HG02981 (cell line): ENCODE measurements at regions not wholly inside any gene's neighbourhood (a gene's known extent, or its start where the extent isn't known, plus 50 kb on each side); places are given as distances from the start of the nearest gene placed in this dataset.
"Not testable (repeated sequence)": the region's sequence is repeated elsewhere in the genome, so short reads cannot be mapped to it uniquely, and the experiment has no call there.

Source experiments
- ATAC-seq: cut with Tn5 transposase; IDR thresholded peaks from one replicate; pipeline ENCODE4 v1.9.1; 2021; ENCODE audit warnings: mild to moderate bottlenecking, moderate library complexity; ENCODE audit not compliant: unreplicated experiment

- ATAC-seq, result no peak
Observed at GRCh38 chr9:1535599-1535998, 479.5 kb upstream of the SMARCA2 start.

GRCh38 chr9:1536522-1537170 is 478.5 kb upstream of the SMARCA2 start:
- peak; percentile 51 for ATAC-seq

DNA sequence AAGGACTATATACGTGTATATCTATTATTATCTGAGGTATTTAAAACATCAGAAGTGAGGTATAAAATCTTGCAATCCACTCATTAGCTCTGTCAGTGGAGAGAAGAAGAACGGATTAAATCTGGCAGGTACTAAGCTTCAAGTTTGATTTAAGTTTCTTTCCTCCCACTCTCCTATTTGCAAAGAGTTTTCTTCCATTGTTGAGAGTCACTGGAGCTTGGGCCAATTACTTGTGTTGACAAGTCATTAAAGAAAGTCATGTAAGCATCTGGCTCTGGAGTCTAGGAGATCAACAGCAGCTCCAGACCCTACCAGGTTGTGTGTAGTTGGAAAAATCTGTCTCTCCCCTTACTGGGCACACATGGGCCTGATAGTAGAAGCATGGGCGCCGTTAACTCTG is 476.8 kb upstream of the SMARCA2 start:
- no peak for ATAC-seq

- no peak for ATAC-seq
Observed at GRCh38 chr9:1539216-1539615, 475.9 kb upstream of the SMARCA2 start.

DNA sequence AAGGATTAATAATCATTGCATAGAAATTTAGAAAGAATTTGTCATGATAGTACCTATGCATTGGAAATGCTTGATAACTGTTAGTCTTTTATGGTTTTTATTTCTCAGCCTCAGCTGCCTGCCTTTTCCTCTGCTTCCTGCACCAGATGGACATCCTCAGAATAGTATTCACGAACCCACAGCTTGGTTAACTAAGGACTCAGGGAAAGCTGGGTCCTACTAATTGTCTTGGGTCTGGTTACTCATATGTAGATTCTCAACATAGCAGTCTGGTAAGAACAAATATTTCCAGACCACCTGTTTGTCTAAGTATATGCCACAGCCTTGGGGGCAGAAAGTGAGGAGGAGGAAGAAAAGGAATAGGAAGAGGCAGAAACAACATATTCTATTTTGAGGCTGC is 464.5 kb upstream of the SMARCA2 start:
- ATAC-seq, result no peak

DNA sequence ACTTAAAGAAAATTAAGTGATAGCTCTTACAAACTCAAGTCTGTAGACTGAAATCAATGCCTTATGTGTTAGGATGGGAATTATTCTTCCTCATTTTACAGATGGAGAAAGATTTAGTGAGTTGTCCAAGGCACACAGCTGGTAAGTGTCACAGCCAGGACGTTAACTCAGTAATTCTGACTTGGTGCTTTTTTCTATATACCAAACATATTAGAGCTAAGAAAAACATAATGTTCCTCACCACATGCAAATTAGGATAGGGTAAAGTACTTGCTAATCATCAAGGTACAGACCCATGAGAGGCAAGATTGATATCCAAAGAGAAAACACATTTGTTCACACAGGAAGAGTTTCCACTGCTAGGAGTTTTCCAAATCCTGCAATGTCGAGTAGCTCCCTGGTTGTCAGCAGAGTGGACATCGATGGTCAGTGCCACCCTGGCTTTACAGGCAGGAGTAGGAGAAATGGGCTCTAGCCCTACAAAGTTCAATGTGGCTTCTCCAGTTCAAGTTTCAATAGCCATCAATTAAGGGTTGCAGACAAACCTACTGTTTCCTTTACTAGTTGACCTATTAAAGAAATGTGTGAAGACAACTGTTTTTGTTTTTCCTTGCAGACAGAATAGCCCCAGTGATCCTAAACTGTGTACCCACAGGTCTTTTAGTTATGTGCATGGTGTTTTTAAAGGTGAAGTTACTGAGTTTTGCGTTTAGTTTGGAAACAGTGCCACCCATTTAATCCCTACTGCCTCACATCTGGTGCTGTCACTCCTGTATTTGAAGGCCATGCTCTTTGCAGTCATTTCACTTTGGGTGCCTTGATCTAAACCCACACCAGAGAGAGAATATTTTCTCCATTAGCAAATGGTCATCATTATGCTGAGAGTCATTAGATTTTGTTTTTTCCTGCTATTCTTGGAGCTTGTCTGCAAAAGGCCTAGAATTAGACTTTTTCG is 460.8 kb upstream of the SMARCA2 start:
- ATAC-seq, result peak; percentile 68

DNA sequence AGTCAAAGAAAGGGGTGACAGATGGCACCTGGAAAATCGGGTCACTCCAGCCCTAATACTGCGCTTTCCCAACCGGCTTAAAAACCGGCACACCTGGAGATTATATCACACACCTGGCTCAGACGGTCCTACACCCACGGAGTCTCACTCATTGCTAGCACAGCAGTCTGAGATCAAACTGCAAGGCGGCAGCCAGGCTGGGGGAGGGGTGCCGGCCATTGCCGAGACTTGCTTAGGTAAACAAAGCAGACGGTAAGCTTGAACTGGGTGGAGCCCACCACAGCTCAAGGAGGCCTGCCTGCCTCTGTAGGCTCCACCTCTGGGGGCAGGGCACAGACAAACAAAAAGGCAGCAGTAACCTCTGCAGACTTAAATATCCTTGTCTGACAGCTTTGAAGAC is 456.5 kb upstream of the SMARCA2 start:
- ATAC-seq, result not testable (repeated sequence)

DNA sequence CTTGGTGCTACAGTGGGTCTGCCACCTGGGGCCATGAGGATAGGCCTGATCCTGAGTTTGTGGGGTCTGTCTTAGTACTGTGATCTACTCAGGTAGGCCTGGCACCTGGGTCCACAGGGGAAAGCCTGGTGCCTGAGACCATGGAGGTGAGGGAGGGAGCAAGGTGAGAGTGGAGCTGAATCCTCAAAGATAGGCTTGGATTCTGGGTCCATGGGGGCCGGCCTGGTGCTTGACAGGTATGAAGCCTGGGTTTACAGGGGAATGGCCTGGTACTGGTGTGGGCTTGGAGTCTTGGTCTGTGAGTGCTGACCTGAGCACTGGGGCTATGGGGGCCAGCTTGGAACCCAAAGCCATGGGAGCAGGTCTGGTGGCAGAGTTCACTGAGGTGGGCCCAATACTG is 439.2 kb upstream of the SMARCA2 start:
- ATAC-seq, result no peak

- ATAC-seq, result peak; percentile 96
Observed at GRCh38 chr9:1580215-1580614, 434.9 kb upstream of the SMARCA2 start.

DNA sequence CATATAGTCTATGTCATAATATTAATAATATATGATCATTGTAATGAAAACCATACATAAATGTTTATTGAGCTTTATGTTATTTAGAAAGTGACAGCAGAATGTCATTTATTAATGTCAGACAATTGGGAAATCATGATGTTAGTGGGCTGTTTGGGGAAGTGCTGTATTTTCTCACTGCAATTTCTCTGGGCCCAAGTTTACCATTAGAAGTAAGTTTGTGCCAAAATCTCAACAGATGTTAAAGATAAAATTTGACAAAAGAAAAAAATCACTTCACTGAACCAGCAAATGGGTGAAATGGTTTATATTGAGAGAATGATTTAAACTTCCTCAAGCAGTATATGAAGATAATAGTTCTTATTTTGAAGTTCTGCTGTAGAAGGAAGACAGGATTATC is 433.2 kb upstream of the SMARCA2 start:
- ATAC-seq, result no peak

- ATAC-seq, result no peak
Observed at GRCh38 chr9:1591310-1591709, 423.8 kb upstream of the SMARCA2 start.

- ATAC-seq, result no peak
Observed at GRCh38 chr9:1598270-1598669, 416.9 kb upstream of the SMARCA2 start.

- no peak for ATAC-seq
Observed at GRCh38 chr9:1599961-1600360, 415.2 kb upstream of the SMARCA2 start.

DNA sequence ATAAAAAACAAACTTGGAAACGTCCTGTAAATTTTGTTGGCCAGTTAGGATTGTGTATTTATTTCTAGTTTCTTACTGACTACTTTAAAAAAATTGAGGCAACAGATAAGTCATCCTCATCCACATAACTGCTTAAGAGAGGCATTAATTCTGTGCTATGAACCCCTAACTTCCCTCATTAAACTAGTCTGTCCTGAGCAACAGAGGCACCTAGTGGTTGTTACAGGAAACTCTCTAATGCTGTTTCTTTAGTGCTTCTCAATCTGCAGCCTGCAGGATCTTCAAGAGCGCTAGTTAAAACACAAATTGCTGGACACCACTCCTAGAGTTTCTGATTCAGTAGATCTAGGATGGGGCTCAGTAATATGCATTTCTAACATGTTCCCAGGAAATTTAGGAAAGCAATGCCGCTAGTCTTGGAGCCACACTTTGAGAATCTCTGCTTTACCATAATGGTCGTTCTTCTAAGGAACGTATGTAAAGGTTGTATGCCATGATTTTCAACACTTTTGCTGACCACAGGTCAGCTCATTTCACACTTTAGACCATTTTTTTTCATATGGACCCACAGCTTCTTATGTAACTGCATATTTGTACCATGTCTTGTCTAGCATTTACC is 410.1 kb upstream of the SMARCA2 start:
- ATAC-seq, result peak; percentile 91

DNA sequence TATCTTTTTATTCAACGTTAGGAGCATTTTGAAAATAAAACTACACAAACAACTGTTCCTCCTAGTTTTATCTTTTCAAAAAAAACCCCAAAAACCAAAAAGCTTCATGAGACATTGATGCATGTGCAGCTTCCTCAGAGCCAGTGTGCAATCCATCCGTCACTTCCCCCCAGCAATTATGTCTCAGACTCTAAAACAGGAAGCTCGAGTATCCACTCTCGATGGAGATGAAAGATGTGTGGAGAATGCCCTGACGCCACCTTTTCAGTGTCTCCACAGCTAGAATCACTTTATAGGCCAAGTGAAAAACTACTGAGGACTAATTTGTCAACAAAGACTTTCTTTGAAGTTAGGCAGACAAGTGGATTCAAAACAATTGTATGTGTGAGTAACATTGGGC is 408.9 kb upstream of the SMARCA2 start:
- ATAC-seq, result no peak

DNA sequence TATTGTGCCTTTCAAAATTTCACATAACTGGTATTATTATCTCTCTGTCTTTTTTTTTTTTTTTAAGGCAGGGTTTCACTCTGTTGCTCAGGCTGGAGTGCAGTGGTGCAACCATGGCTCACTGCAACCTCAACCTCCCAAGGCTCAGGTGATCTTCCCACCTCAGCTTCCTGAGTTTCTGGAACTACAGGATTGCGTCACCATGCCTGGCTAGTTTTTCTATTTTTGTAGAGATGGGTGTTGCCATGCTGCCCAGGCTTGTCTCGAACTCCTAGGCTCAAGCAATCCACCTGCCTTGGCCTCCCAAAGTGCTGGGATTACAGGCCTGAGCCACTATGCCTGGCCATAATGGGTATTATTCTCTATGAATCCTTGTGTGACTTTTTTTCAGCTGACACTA is 402.3 kb upstream of the SMARCA2 start:
- no peak for ATAC-seq

GRCh38 chr9:1617419-1617818 is 397.7 kb upstream of the SMARCA2 start:
- no peak for ATAC-seq

DNA sequence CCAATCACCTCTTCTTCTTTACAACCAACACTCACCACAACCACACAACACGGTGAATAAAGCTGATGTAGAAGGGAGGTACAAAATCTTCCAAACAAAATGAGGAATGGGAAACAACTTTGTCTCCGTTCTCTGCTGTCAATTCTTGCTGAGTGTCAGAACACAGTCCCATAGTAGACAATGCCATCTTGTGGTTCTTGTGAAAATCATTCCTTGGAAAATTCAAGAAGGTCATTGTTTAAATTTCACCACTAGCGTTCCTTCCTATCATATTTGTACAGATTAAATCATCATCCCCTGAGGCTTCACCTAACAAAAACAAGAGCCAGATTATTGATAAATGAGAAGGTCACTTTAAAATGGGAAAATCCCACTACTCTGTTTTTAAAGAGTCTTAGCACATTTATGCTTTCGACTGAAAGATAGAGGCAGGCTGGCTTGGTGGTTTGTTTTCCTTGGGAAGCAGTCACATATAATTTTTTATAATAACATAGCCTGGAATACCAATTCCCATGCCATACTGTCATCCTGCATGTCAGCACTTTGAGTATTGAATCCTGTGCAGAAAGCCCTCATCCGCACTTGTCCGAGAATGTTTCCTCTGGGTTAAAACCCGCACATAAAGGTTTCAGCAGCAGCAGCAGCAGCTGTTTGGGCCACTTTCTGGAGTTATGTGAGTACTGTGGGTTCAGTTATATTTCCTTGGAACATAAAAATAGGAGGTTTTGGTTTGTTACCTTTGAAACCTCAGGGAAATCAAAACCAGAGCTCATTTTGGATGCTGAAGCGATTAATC is 395.0 kb upstream of the SMARCA2 start:
- no peak for ATAC-seq

- no peak for ATAC-seq
Observed at GRCh38 chr9:1637401-1637800, 377.7 kb upstream of the SMARCA2 start.

GRCh38 chr9:1639166-1639565 is 376.0 kb upstream of the SMARCA2 start:
- no peak for ATAC-seq

DNA sequence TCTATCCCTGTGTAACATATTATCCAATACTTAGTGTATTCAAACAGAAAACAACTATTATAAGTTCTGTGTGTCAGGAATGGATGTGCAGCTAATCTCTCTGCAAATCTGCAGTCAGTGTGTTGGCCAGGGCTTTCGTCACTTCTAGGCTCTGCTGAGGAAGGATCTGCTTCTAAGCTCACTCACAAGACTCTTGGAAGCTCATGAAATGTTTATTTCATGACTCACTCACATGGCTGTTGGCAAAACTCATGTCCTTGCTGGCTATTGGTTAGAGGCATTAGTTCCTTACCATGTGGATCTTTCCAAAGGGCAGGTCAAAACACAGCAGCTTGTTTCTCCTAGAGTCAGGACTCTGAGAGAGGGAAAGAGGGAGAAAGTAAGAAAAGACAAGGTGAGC is 367.4 kb upstream of the SMARCA2 start:
- no peak for ATAC-seq
